HG02943 (cell line): ENCODE measurements at regions not wholly inside any gene's neighbourhood (a gene's known extent, or its start where the extent isn't known, plus 50 kb on each side); places are given as distances from the start of the nearest gene placed in this dataset.
"Not testable (repeated sequence)": the region's sequence is repeated elsewhere in the genome, so short reads cannot be mapped to it uniquely, and the experiment has no call there.

ENCODE experiments used
- ATAC-seq: cut with Tn5 transposase; IDR thresholded peaks from one replicate; pipeline ENCODE4 v1.9.1; 2021; ENCODE audit warnings: mild to moderate bottlenecking, low read depth, moderate library complexity; ENCODE audit not compliant: unreplicated experiment

GRCh38 chr1:73859227-73859626 is 338.7 kb downstream of the LRRIQ3 start:
- no peak for ATAC-seq

- no peak for ATAC-seq
These were observed 343.4 kb downstream of the LRRIQ3 start for GRCh38 chr1:73854527-73854926.

- ATAC-seq, result no peak
These were observed 355.5 kb downstream of the LRRIQ3 start for GRCh38 chr1:73842436-73842835.

GRCh38 chr1:73839922-73840321 is 358.1 kb downstream of the LRRIQ3 start:
- ATAC-seq, result no peak

- no peak for ATAC-seq
These were observed 365.4 kb downstream of the LRRIQ3 start for GRCh38 chr1:73832276-73833181.

- not testable (repeated sequence) for ATAC-seq
These were observed 370.7 kb downstream of the LRRIQ3 start for GRCh38 chr1:73827283-73827682.

GRCh38 chr1:73824065-73824464 is 373.9 kb downstream of the LRRIQ3 start:
- no peak for ATAC-seq

GRCh38 chr1:73821520-73821919 is 376.5 kb downstream of the LRRIQ3 start:
- ATAC-seq, result peak; percentile 78

- ATAC-seq, result no peak
These were observed 377.1 kb downstream of the LRRIQ3 start for GRCh38 chr1:73820843-73821242.

GRCh38 chr1:73813716-73814115 is 384.3 kb downstream of the LRRIQ3 start:
- no peak for ATAC-seq

- no peak for ATAC-seq
These were observed 384.7 kb downstream of the LRRIQ3 start for GRCh38 chr1:73813236-73813635.

- ATAC-seq, result no peak
These were observed 386.2 kb downstream of the LRRIQ3 start for GRCh38 chr1:73811798-73812197.

- ATAC-seq, result no peak
These were observed 393.0 kb downstream of the LRRIQ3 start for GRCh38 chr1:73804935-73805334.

- ATAC-seq, result no peak
These were observed 394.6 kb downstream of the LRRIQ3 start for GRCh38 chr1:73803380-73803779.

- ATAC-seq, result no peak
These were observed 396.0 kb downstream of the LRRIQ3 start for GRCh38 chr1:73801912-73802429.

GRCh38 chr1:73800376-73800775 is 397.6 kb downstream of the LRRIQ3 start:
- ATAC-seq, result no peak

- no peak for ATAC-seq
These were observed 408.0 kb downstream of the LRRIQ3 start for GRCh38 chr1:73789965-73790364.

- no peak for ATAC-seq
These were observed 413.9 kb downstream of the LRRIQ3 start for GRCh38 chr1:73784026-73784425.

GRCh38 chr1:73783352-73783751 is 414.6 kb downstream of the LRRIQ3 start:
- ATAC-seq, result no peak

- no peak for ATAC-seq
These were observed 415.1 kb downstream of the LRRIQ3 start for GRCh38 chr1:73782901-73783300.

- no peak for ATAC-seq
These were observed 416.7 kb downstream of the LRRIQ3 start for GRCh38 chr1:73781251-73781650.

GRCh38 chr1:73778471-73778870 is 419.5 kb downstream of the LRRIQ3 start:
- ATAC-seq, result no peak
